K562 (cell line): ENCODE measurements at regions not wholly inside any gene's neighbourhood (a gene's known extent, or its start where the extent isn't known, plus 50 kb on each side); places are given as distances from the start of the nearest gene placed in this dataset.

Experiments used
- CBX8 ChIP-seq: fragments of 200-600 bp; sonication (generic); IDR thresholded peaks from 2 replicates; pipeline ENCODE4 v1.6.1; 2012; ENCODE audit warnings: borderline replicate concordance, mixed run types, low read depth, mild to moderate bottlenecking, moderate library complexity, mixed read lengths, low read length, control low read depth, inconsistent platforms; ENCODE audit not compliant: poor library complexity, severe bottlenecking; ENCODE audit errors: extremely low read depth
- CCAR2 ChIP-seq: fragments of 200-400 bp; formaldehyde crosslinking; IDR thresholded peaks from 2 replicates; pipeline ENCODE4 v1.6.1; 2017; ENCODE audit warnings: mild to moderate bottlenecking, low read depth, low read length
- EZH2 ChIP-seq: IDR thresholded peaks from 2 replicates; pipeline ENCODE4 v1.6.1; 2012; ENCODE audit warnings: low read depth, mild to moderate bottlenecking, inconsistent platforms, low read length, borderline replicate concordance
- FOXM1 ChIP-seq, 2 experiments: fragments of 450-650 bp in 1 of 2; sonication (generic) in 1 of 2; formaldehyde crosslinking in 1 of 2; IDR thresholded peaks; 2 replicates each; pipeline versions ENCODE4 v1.6.1 to v1.9.0; 2017 to 2022; ENCODE audit warnings: low read depth in 2 of 2, mild to moderate bottlenecking in 2 of 2, missing genetic modification reagents in 1 of 2, moderate library complexity in 1 of 2
- RNF2 ChIP-seq: sonication (generic); IDR thresholded peaks from 2 replicates; pipeline ENCODE4 v1.6.1; 2016
- TCF7 ChIP-seq: sonication (generic); IDR thresholded peaks from 2 replicates; pipeline ENCODE4 v1.6.1; 2016; ENCODE audit warnings: antibody characterized with exemption, borderline replicate concordance
- TEAD1 ChIP-seq, 2 experiments: fragments of 450-650 bp in 1 of 2; sonication (generic) in 1 of 2; formaldehyde crosslinking; IDR thresholded peaks; 2 replicates each; pipeline versions ENCODE4 v1.4.0 to v1.8.0; 2020 to 2022; ENCODE audit warnings: mild to moderate bottlenecking in 2 of 2, missing genetic modification reagents in 1 of 2
- ZBTB8A ChIP-seq: fragments of 450-650 bp; IDR thresholded peaks from 2 replicates; pipeline ENCODE4 v1.6.1; 2018; ENCODE audit warnings: mild to moderate bottlenecking, moderate library complexity; ENCODE audit not compliant: partially characterized antibody
- ZNF324 ChIP-seq: fragments of 250-450 bp; sonication (Bioruptor Pico); IDR thresholded peaks from 2 replicates; pipeline ENCODE4 v1.4.0; 2020; ENCODE audit warnings: mild to moderate bottlenecking
- TF ChIP-seq, protein P1 (sequence below), 3 experiments: IDR thresholded peaks in 2 of 3; conservative IDR thresholded peaks in 1 of 3; 2 replicates each; pipeline ENCODE4 v1.5.1; 2011 to 2012; ENCODE audit warnings: low read length in 3 of 3, mild to moderate bottlenecking in 3 of 3, control low read depth in 2 of 3, improper control_type of control experiment in 1 of 3, inconsistent platforms in 1 of 3, low read depth in 1 of 3, mixed read lengths in 1 of 3, moderate library complexity in 1 of 3; ENCODE audit not compliant: insufficient read depth in 2 of 3
- TF ChIP-seq, protein P2 (sequence below): sonication (generic); formaldehyde crosslinking; IDR thresholded peaks from 2 replicates; pipeline ENCODE4 v1.8.0; 2022; ENCODE audit warnings: missing genetic modification reagents, mild to moderate bottlenecking, moderate library complexity, borderline replicate concordance

DNA sequence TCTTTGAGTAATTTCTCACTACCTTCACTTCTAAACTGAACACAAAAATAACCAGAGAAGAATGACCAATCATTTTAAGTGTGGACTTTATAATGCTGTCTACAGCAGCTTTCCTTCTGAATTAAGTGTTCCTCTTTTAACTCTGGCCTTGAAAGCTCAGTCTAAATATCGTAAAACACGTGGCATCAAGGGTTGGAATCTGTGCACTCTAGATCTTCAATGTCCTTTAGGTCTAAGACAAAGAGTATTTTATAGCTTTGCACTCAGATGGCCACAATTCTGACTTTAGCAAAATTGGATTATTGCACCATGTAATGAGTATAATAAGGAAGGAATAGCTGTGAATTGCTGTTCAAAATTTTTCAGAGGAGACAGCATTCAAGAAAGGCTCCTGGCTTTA lies 197.1 kb upstream of the UGT8 start:
- TF ChIP-seq, protein P1, sequence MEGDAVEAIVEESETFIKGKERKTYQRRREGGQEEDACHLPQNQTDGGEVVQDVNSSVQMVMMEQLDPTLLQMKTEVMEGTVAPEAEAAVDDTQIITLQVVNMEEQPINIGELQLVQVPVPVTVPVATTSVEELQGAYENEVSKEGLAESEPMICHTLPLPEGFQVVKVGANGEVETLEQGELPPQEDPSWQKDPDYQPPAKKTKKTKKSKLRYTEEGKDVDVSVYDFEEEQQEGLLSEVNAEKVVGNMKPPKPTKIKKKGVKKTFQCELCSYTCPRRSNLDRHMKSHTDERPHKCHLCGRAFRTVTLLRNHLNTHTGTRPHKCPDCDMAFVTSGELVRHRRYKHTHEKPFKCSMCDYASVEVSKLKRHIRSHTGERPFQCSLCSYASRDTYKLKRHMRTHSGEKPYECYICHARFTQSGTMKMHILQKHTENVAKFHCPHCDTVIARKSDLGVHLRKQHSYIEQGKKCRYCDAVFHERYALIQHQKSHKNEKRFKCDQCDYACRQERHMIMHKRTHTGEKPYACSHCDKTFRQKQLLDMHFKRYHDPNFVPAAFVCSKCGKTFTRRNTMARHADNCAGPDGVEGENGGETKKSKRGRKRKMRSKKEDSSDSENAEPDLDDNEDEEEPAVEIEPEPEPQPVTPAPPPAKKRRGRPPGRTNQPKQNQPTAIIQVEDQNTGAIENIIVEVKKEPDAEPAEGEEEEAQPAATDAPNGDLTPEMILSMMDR (IDR thresholded peaks at IDR 0.05 in 2 of 3, conservative IDR thresholded peaks at IDR 0.05 in 1 of 3; ENCODE audit: insufficient read depth in 2 of 3, low read depth in 1 of 3, low read length in 3 of 3) = no peak
- TF ChIP-seq TCF7 (no peak), CBX8 (no peak), RNF2 (no peak), FOXM1 (IDR thresholded peaks at IDR 0.05; ENCODE audit: low read depth) (no peak), FOXM1 (CRISPR knock-in tag; IDR thresholded peaks at IDR 0.05; ENCODE audit: low read depth) (no peak), ZBTB8A (no peak), ZNF324 (CRISPR knock-in tag) (no peak), TEAD1 (CRISPR knock-in tag; IDR thresholded peaks at IDR 0.05) (no peak), EZH2 (no peak), CCAR2 (no peak)
- TF ChIP-seq, protein P2, sequence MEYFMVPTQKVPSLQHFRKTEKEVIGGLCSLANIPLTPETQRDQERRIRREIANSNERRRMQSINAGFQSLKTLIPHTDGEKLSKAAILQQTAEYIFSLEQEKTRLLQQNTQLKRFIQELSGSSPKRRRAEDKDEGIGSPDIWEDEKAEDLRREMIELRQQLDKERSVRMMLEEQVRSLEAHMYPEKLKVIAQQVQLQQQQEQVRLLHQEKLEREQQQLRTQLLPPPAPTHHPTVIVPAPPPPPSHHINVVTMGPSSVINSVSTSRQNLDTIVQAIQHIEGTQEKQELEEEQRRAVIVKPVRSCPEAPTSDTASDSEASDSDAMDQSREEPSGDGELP = no peak
